ENCODE measurements at regions not wholly inside any gene's neighbourhood (a gene's known extent, or its start where the extent isn't known, plus 50 kb on each side); places are given as distances from the start of the nearest gene placed in this dataset.

GRCh38 chr7:113625494-113626102 is 293.2 kb downstream of the PPP1R3A start:
- TF ChIP-seq CTCF (IDR thresholded peaks at IDR 0.05; ENCODE audit: poor library complexity, severe bottlenecking) = no peak
- no peak for TF ChIP-seq RAD21 (conservative IDR thresholded peaks at IDR 0.05)
